BJ (cell line): ENCODE measurements at regions not wholly inside any gene's neighbourhood (a gene's known extent, or its start where the extent isn't known, plus 50 kb on each side); places are given as distances from the start of the nearest gene placed in this dataset.

Experiments used
- CTCF ChIA-PET: fragments of 350-600 bp; formaldehyde crosslinking; extraction: SDS; loops from one replicate; lab custom pipeline; 2021; ENCODE audit warnings: antibody characterized with exemption, inconsistent platforms; lab: Yijun Ruan, JAX
- POLR2A ChIA-PET: fragments of 300-600 bp; sonication (Branson Sonifier 250); formaldehyde crosslinking; extraction: SDS; loops from one replicate; lab custom pipeline; 2021; ENCODE audit warnings: antibody characterized with exemption; lab: Charles Lee
- DNase-seq: peaks from one replicate; pipeline ENCODE4 v3.0.0-alpha.2; 2011; ENCODE audit warnings: low read depth
- H3K27me3 ChIP-seq: 2 replicates; pipeline ENCODE4 v1.6.0; 2011; ENCODE audit warnings: low read length; ENCODE audit not compliant: control insufficient read depth, insufficient read depth
- H3K36me3 ChIP-seq: 2 replicates; pipeline ENCODE4 v1.5.1; 2011; ENCODE audit warnings: low read length; ENCODE audit not compliant: control insufficient read depth, insufficient read depth
- H3K4me3 ChIP-seq: 2 replicates; pipeline ENCODE4 v1.5.1; 2011; ENCODE audit warnings: low read depth, mild to moderate bottlenecking, control low read depth, low read length
- CTCF ChIP-seq: IDR thresholded peaks from 2 replicates; pipeline ENCODE4 v1.5.1; 2011; ENCODE audit warnings: low read depth, mild to moderate bottlenecking, control low read depth, inconsistent platforms, low read length, moderate library complexity; ENCODE audit not compliant: insufficient read depth

- TF ChIP-seq CTCF, result no peak
- CTCF ChIA-PET, result interaction anchor here (1.2 kb wide), 1 partner anchor 15 kb away, joined by 3 read pairs; no protein-coding TSS in a partner anchor
- POLR2A ChIA-PET, result no interaction called here
- Histone ChIP-seq H3K27me3 (no peaks in the 10 kb centered on the region), H3K4me3 (no peak overlapping the region), H3K36me3 (no peaks in the 10 kb centered on the region)
- DNase-seq, result no peak
Measured at GRCh38 chr13:39129213-39129612, 91.0 kb downstream of the NHLRC3 start.

- ChIA-PET CTCF (interaction anchor here (1.3 kb wide), 1 partner anchor 15 kb away, joined by 4 read pairs; no protein-coding TSS in a partner anchor), POLR2A (no interaction called here)
- no peak for TF ChIP-seq CTCF
- no peaks in the 10 kb centered on the region for H3K36me3 ChIP-seq
- DNase-seq, result no peak
- no peak overlapping the region for H3K4me3 ChIP-seq
- no peaks in the 10 kb centered on the region for H3K27me3 ChIP-seq
Measured at GRCh38 chr13:39130301-39130700, 92.0 kb downstream of the NHLRC3 start.

GRCh38 chr13:39132286-39133230 is 94.3 kb downstream of the NHLRC3 start:
- ChIA-PET CTCF (interaction anchor here (0.6 to 1.2 kb wide), 5 partner anchors 12 to 942 kb away, joined by 3 to 8 read pairs (median 4); no protein-coding TSS in a partner anchor), POLR2A (no interaction called here)
- H3K27me3 ChIP-seq, result no peaks in the 10 kb centered on the region
- no peaks in the 10 kb centered on the region for H3K36me3 ChIP-seq
- no peak overlapping the region for H3K4me3 ChIP-seq
- DNase-seq, result no peak
- TF ChIP-seq CTCF, result no peak

GRCh38 chr13:39133781-39134180 is 95.5 kb downstream of the NHLRC3 start:
- DNase-seq, result no peak
- Histone ChIP-seq H3K4me3 (no peak overlapping the region), H3K27me3 (no peaks in the 10 kb centered on the region), H3K36me3 (no peaks in the 10 kb centered on the region)
- ChIA-PET CTCF (interaction anchor here (1.0 to 1.2 kb wide), 2 partner anchors 11 to 144 kb away, joined by 4 to 8 read pairs; no protein-coding TSS in a partner anchor), POLR2A (no interaction called here)
- no peak for TF ChIP-seq CTCF

GRCh38 chr13:39134574-39134973 is 96.3 kb downstream of the NHLRC3 start:
- H3K36me3 ChIP-seq, result no peaks in the 10 kb centered on the region
- TF ChIP-seq CTCF, result no peak
- H3K27me3 ChIP-seq, result no peaks in the 10 kb centered on the region
- H3K4me3 ChIP-seq, result no peak overlapping the region
- POLR2A ChIA-PET, result no interaction called here
- CTCF ChIA-PET, result no interaction called here
- DNase-seq, result no peak
